Breast epithelium (tissue), 3 donors: ENCODE measurements at regions not wholly inside any gene's neighbourhood (a gene's known extent, or its start where the extent isn't known, plus 50 kb on each side); places are given as distances from the start of the nearest gene placed in this dataset.

Experiments
- CTCF ChIP-seq, 3 donors: fragments of 450-650 bp; IDR thresholded peaks; one replicate each; pipeline ENCODE4 v1.5.1; 2016 to 2017; ENCODE audit warnings: antibody characterized with exemption in 3 of 3, mild to moderate bottlenecking in 3 of 3, moderate library complexity in 3 of 3
- POLR2A ChIP-seq: fragments of 450-650 bp; IDR thresholded peaks from one replicate; pipeline ENCODE4 v1.6.1; 2016; ENCODE audit warnings: antibody characterized with exemption, mild to moderate bottlenecking, moderate library complexity
- POLR2AphosphoS5 ChIP-seq, 3 donors: sonication (generic); formaldehyde crosslinking; IDR thresholded peaks; one replicate each; pipeline ENCODE4 v1.6.1; 2017; ENCODE audit warnings: antibody characterized with exemption in 3 of 3

GRCh38 chr13:111404746-111405145, 84.3 kb downstream of the TEX29 start:
- no peak for TF ChIP-seq CTCF (IDR thresholded peaks at IDR 0.05)
- no peak for TF ChIP-seq POLR2A
- no peak for TF ChIP-seq POLR2AphosphoS5 (IDR thresholded peaks at IDR 0.05)
